CD8-positive, alpha-beta memory T cell (primary cell): ENCODE measurements at regions not wholly inside any gene's neighbourhood (a gene's known extent, or its start where the extent isn't known, plus 50 kb on each side); places are given as distances from the start of the nearest gene placed in this dataset.

Source experiments
- CTCF ChIA-PET: fragments of 350-600 bp; sonication (Branson Sonifier 250); formaldehyde crosslinking; loops from one replicate; lab custom pipeline; 2021; ENCODE audit warnings: antibody characterized with exemption; lab: Charles Lee
- POLR2A ChIA-PET: fragments of 350-600 bp; sonication (Branson Sonifier 250); formaldehyde crosslinking; loops from one replicate; lab custom pipeline; 2021; ENCODE audit warnings: antibody characterized with exemption; lab: Charles Lee
- DNase-seq, 5 donors: peaks; one replicate each; pipeline versions ENCODE4 v3.0.0 to v3.0.0-alpha.2; 2020 to 2022; ENCODE audit warnings: mixed read lengths in 1 of 5
- H3K27ac ChIP-seq: one replicate; pipeline ENCODE4 v1.7.0; 2013; ENCODE audit warnings: low read depth, mild to moderate bottlenecking, low read length, moderate library complexity
- H3K27me3 ChIP-seq: 2 replicates; pipeline ENCODE4 v1.7.0; 2013; ENCODE audit warnings: low read length, mild to moderate bottlenecking; ENCODE audit not compliant: insufficient read depth, poor library complexity, severe bottlenecking
- H3K36me3 ChIP-seq: 2 replicates; pipeline ENCODE4 v1.7.0; 2013; ENCODE audit warnings: mild to moderate bottlenecking, low read length, moderate library complexity; ENCODE audit not compliant: insufficient read depth
- H3K4me1 ChIP-seq: 2 replicates; pipeline ENCODE4 v1.7.0; 2013; ENCODE audit warnings: mild to moderate bottlenecking, low read length, moderate library complexity; ENCODE audit not compliant: insufficient read depth
- H3K4me3 ChIP-seq: 2 replicates; pipeline ENCODE4 v1.7.0; 2013; ENCODE audit warnings: mild to moderate bottlenecking, low read length
- H3K9me3 ChIP-seq: 2 replicates; pipeline ENCODE4 v1.7.0; 2013; ENCODE audit warnings: mild to moderate bottlenecking, low read length
- H3K27ac Mint-ChIP-seq, 8 donors: one replicate each; pipeline ENCODE4 v1.8.0; 2020 to 2021; ENCODE audit warnings: mixed read lengths in 8 of 8, mild to moderate bottlenecking in 6 of 8, inconsistent platforms in 3 of 8, moderate library complexity in 3 of 8
- H3K27me3 Mint-ChIP-seq, 2 donors: one replicate each; pipeline ENCODE4 v1.8.0; 2020 to 2021; ENCODE audit warnings: mixed read lengths in 2 of 2, mild to moderate bottlenecking in 1 of 2, moderate library complexity in 1 of 2
- H3K36me3 Mint-ChIP-seq, 3 donors: one replicate each; pipeline ENCODE4 v1.8.0; 2020 to 2021; ENCODE audit warnings: mixed read lengths in 3 of 3, inconsistent platforms in 1 of 3, mild to moderate bottlenecking in 1 of 3
- H3K4me1 Mint-ChIP-seq, 3 donors: one replicate each; pipeline ENCODE4 v1.8.0; 2020 to 2021; ENCODE audit warnings: mixed read lengths in 3 of 3, inconsistent platforms in 1 of 3, mild to moderate bottlenecking in 1 of 3
- H3K4me3 Mint-ChIP-seq, 7 donors: one replicate each; pipeline ENCODE4 v1.8.0; 2020 to 2021; ENCODE audit warnings: mixed read lengths in 7 of 7, mild to moderate bottlenecking in 6 of 7, moderate library complexity in 4 of 7, inconsistent platforms in 2 of 7
- H3K9me3 Mint-ChIP-seq, 5 donors: one replicate each; pipeline ENCODE4 v1.8.0; 2020 to 2022; ENCODE audit warnings: mixed read lengths in 5 of 5, mild to moderate bottlenecking in 3 of 5, moderate library complexity in 2 of 5, inconsistent platforms in 1 of 5

DNA sequence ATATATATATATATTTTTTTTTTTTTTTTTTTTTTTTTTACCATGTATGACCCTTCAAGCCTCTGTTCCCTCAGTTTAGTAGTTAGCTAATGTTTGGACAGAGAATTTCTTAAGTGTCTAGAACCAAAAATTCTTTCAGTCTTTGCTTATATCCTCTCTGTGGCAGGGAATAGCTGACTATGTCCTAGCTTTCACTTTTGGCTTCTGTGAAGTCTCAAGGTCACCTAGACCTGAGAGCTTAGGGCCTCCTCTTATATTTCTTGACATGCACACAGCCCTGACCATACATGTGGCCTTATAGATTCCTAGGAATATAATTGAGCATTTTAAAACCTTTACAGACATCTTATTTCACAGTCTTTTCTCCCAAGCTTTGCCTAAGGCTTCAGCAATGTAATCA lies 930.8 kb upstream of the CDH9 start:
- H3K27me3 Mint-ChIP-seq: no peaks in the 10 kb centered on the region
- H3K4me3 ChIP-seq: no peak overlapping the region
- no peaks in the 10 kb centered on the region for H3K36me3 ChIP-seq
- H3K36me3 Mint-ChIP-seq: no peaks in the 10 kb centered on the region
- H3K27ac ChIP-seq: no peak overlapping the region
- H3K4me1 ChIP-seq: no peaks in the 10 kb centered on the region
- POLR2A ChIA-PET: no interaction called here
- peaks cover 6 to 20% (median 17%) of the 10 kb centered on the region in 5 donors for H3K9me3 Mint-ChIP-seq
- CTCF ChIA-PET: no interaction called here
- no peaks in the 10 kb centered on the region for H3K9me3 ChIP-seq
- no peak for DNase-seq
- no peak overlapping the region for H3K4me3 Mint-ChIP-seq
- no peaks in the 10 kb centered on the region for H3K27me3 ChIP-seq
- no peaks in the 10 kb centered on the region for H3K4me1 Mint-ChIP-seq
- no peak overlapping the region for H3K27ac Mint-ChIP-seq

DNA sequence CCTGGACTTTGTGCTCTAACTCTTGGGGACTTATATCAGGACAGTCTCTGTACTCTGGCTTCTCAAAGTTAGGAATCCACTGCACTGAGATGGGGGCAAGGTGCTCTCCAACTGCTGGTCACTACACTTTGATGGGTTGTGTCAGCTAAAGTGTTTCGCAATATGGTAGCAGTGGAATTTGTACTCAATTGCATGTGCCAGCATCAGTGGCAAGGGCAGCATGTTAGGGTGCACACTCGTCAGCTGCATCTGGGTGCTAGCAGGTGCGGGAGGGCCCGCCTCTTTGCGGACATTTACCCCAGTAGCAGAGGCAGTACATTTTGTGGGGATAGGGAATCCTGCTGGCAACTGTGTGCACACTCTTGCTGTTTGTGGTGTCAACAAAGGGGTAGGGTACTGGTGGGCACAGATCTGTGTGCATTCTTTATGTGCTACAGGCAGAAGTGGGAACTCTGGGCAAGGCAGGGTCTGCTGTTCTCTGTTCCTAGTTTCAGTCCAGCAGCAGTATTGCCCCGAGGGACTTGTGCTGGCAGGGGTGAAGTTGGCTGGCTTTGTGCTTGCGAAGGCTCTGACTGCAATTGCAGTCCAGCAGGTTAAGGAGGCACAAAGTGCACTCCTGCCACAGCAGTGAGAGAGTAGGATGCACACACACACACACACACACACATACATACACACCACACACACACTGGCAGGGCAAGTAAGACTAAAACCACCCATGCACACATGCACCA lies 924.8 kb upstream of the CDH9 start:
- Mint-ChIP-seq H3K4me1 (no peaks in the 10 kb centered on the region), H3K27ac (no peak overlapping the region), H3K4me3 (no peak overlapping the region), H3K27me3 (no peaks in the 10 kb centered on the region), H3K9me3 (peaks cover 19 to 53% (median 22%) of the 10 kb centered on the region in 5 donors), H3K36me3 (no peaks in the 10 kb centered on the region)
- Histone ChIP-seq H3K27ac (no peak overlapping the region), H3K4me3 (no peak overlapping the region), H3K27me3 (no peaks in the 10 kb centered on the region), H3K4me1 (no peaks in the 10 kb centered on the region), H3K36me3 (no peaks in the 10 kb centered on the region), H3K9me3 (no peaks in the 10 kb centered on the region)
- no peak for DNase-seq
- POLR2A ChIA-PET: no interaction called here
- CTCF ChIA-PET: no interaction called here

DNA sequence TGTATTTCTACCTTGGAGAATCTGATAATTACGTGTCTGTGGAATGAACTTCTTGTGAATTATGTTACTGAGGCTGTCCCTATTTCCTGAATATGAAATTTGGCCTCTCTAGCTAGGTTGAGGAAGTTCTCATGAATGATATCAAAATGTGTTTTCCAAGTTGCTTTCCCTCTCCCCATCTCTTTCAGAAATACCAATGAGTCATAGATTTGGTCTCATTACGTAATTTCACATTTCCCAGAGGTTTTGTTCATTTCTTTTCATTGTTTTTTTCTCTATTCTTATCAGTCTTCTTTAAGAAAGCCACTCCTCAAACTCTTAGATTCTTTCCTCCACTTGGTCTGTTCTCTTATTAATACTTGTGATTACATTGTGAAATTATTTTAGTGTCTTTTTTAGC lies 923.8 kb upstream of the CDH9 start:
- POLR2A ChIA-PET: no interaction called here
- Mint-ChIP-seq H3K9me3 (peaks cover 19 to 55% (median 22%) of the 10 kb centered on the region in 5 donors), H3K27me3 (no peaks in the 10 kb centered on the region), H3K4me1 (no peaks in the 10 kb centered on the region), H3K36me3 (no peaks in the 10 kb centered on the region), H3K4me3 (no peak overlapping the region), H3K27ac (no peak overlapping the region)
- CTCF ChIA-PET: no interaction called here
- Histone ChIP-seq H3K4me1 (no peaks in the 10 kb centered on the region), H3K27ac (no peak overlapping the region), H3K36me3 (no peaks in the 10 kb centered on the region), H3K9me3 (no peaks in the 10 kb centered on the region), H3K27me3 (no peaks in the 10 kb centered on the region), H3K4me3 (no peak overlapping the region)
- no peak for DNase-seq

DNA sequence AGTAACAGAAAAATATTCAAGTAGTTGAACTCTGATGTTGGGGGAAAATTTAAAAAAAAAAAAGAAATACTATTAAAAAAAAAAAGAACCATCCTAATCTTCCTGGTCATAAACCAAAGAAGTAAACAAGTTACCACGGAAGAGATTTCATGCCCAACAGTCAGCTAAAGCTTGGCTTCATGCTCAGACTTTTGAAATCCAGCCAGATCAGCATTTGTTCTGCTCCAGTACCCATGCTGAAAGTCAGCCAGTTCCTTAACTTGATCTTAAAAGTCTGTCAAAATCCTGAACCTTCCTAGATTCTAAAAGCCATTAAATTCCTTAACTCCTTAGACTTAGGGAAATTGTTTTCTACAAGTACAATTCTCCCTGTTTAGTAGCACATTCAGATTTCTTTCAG lies 908.7 kb upstream of the CDH9 start:
- no peaks in the 10 kb centered on the region for H3K9me3 ChIP-seq
- no peak overlapping the region for H3K27ac Mint-ChIP-seq

DNA sequence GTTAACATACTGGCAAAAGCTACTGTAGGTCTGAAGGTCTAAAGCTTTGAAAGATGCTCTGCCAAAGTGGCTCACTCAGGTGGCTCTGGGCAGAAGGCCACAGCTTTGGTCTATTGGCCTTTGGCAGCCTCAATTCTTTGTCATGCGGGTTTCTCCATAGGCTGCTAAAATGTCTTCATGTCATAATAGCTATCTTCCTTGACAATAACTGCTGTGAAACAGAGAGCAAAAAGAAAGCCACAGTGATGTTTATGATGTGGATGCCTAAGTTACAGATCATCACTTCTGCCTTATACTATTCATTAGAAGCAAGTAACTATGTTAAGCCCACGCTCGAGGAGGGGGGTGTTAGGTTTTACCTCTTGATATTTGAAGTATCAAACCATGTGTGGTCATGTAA lies 906.1 kb upstream of the CDH9 start:
- no peaks in the 10 kb centered on the region for H3K36me3 ChIP-seq
- H3K9me3 Mint-ChIP-seq: peaks cover 5 to 21% (median 12%) of the 10 kb centered on the region in 5 donors
- H3K4me3 ChIP-seq: no peak overlapping the region
- no peaks in the 10 kb centered on the region for H3K36me3 Mint-ChIP-seq
- no peak overlapping the region for H3K27ac ChIP-seq
- no peaks in the 10 kb centered on the region for H3K9me3 ChIP-seq
- no peaks in the 10 kb centered on the region for H3K4me1 ChIP-seq
- ChIA-PET CTCF (no interaction called here), POLR2A (no interaction called here)
- no peaks in the 10 kb centered on the region for H3K27me3 Mint-ChIP-seq
- H3K27ac Mint-ChIP-seq: no peak overlapping the region
- H3K27me3 ChIP-seq: no peaks in the 10 kb centered on the region
- no peak for DNase-seq
- no peaks in the 10 kb centered on the region for H3K4me1 Mint-ChIP-seq
- no peak overlapping the region for H3K4me3 Mint-ChIP-seq

More for the DNA sequence above, 908.7 kb upstream of the CDH9 start:
- H3K36me3 Mint-ChIP-seq: no peaks in the 10 kb centered on the region
- no peaks in the 10 kb centered on the region for H3K27me3 Mint-ChIP-seq
- Histone ChIP-seq H3K27ac (no peak overlapping the region), H3K27me3 (no peaks in the 10 kb centered on the region), H3K4me1 (no peaks in the 10 kb centered on the region), H3K4me3 (no peak overlapping the region), H3K36me3 (no peaks in the 10 kb centered on the region)
- POLR2A ChIA-PET: no interaction called here
- H3K4me3 Mint-ChIP-seq: no peak overlapping the region
- no peaks in the 10 kb centered on the region for H3K4me1 Mint-ChIP-seq
- no peak for DNase-seq
- peaks cover 4 to 24% (median 10%) of the 10 kb centered on the region in 5 donors for H3K9me3 Mint-ChIP-seq
- CTCF ChIA-PET: no interaction called here

DNA sequence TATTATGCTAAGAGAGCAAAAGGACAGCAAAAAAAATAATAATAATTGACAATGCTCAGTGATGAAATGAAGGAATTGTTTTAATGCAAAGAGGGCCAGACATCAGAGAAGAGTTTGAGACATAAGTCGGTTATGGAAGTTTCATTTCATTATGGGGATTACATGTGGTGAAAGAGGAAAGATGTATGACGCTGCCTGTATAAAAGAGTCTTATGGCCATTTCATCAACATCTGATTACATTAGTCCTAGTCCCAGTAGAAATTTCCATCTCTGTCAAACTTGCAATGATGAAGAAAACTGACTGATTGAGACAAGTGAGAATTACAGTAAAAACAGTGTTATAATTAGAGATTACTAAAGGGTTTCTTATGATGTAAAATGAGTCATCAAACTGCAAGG lies 900.6 kb upstream of the CDH9 start:
- ChIA-PET POLR2A (no interaction called here), CTCF (no interaction called here)
- no peaks in the 10 kb centered on the region for H3K9me3 ChIP-seq
- no peaks in the 10 kb centered on the region for H3K27me3 Mint-ChIP-seq
- no peak overlapping the region for H3K27ac ChIP-seq
- no peaks in the 10 kb centered on the region for H3K27me3 ChIP-seq
- H3K36me3 ChIP-seq: no peaks in the 10 kb centered on the region
- H3K36me3 Mint-ChIP-seq: no peaks in the 10 kb centered on the region
- no peak for DNase-seq
- H3K4me3 Mint-ChIP-seq: no peak overlapping the region
- H3K4me1 Mint-ChIP-seq: no peaks in the 10 kb centered on the region
- H3K4me3 ChIP-seq: no peak overlapping the region
- no peaks in the 10 kb centered on the region for H3K4me1 ChIP-seq
- peaks cover 2 to 43% (median 8%) of the 10 kb centered on the region in 5 donors for H3K9me3 Mint-ChIP-seq
- no peak overlapping the region for H3K27ac Mint-ChIP-seq

DNA sequence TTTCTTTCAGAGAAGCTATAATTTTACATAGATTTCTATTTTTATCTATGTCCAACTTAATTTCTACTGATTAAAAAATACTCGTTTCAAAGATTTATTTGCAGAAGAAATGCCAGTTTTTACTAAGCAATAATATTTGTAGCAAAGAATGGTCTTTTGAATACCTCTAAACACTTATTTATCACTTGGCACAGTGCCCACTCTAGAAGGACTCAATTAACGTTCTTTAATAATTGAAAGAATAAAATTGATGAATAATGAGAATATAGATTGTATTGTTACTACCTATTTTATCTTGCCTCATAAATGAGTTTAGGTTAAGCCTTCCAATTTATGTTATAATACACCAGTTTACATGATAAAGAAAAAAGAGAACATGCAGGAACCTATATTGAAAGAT lies 889.7 kb upstream of the CDH9 start:
- DNase-seq: no peak
- H3K4me1 ChIP-seq: no peaks in the 10 kb centered on the region
- Mint-ChIP-seq H3K9me3 (peaks cover 2 to 30% (median 11%) of the 10 kb centered on the region in 5 donors), H3K27me3 (no peaks in the 10 kb centered on the region), H3K4me1 (no peaks in the 10 kb centered on the region), H3K4me3 (no peak overlapping the region), H3K27ac (no peak overlapping the region), H3K36me3 (no peaks in the 10 kb centered on the region)
- no peak overlapping the region for H3K27ac ChIP-seq
- POLR2A ChIA-PET: no interaction called here
- no peaks in the 10 kb centered on the region for H3K9me3 ChIP-seq
- CTCF ChIA-PET: no interaction called here
- H3K4me3 ChIP-seq: no peak overlapping the region
- H3K36me3 ChIP-seq: no peaks in the 10 kb centered on the region
- H3K27me3 ChIP-seq: no peaks in the 10 kb centered on the region

DNA sequence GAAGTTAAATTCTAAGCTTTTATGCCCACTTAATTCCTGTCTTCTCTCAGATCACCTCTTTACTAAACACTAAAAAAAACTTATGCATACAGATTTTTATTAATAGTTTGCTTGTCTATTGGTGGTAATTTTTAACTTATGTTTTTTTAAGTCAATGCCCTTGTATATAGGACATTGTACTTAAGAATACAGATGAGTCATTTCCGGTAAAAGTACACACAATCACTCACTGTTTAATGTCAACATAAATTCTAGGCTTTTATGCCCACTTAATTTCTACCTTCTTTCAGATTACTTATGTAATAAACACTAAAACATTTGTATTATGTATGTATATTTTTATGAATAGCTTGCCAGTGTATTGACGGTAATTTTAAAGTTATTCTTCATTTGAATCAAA lies 872.8 kb upstream of the CDH9 start:
- no peaks in the 10 kb centered on the region for H3K27me3 Mint-ChIP-seq
- Histone ChIP-seq H3K4me1 (no peaks in the 10 kb centered on the region), H3K27me3 (no peaks in the 10 kb centered on the region), H3K27ac (no peak overlapping the region), H3K36me3 (no peaks in the 10 kb centered on the region), H3K4me3 (no peak overlapping the region), H3K9me3 (no peaks in the 10 kb centered on the region)
- DNase-seq: no peak
- no peak overlapping the region for H3K4me3 Mint-ChIP-seq
- POLR2A ChIA-PET: no interaction called here
- H3K27ac Mint-ChIP-seq: no peak overlapping the region
- no peaks in the 10 kb centered on the region for H3K36me3 Mint-ChIP-seq
- H3K9me3 Mint-ChIP-seq: peaks cover 2 to 34% (median 9%) of the 10 kb centered on the region in 5 donors
- CTCF ChIA-PET: no interaction called here
- H3K4me1 Mint-ChIP-seq: no peaks in the 10 kb centered on the region
